WTC11 (cell line): ENCODE measurements at regions not wholly inside any gene's neighbourhood (a gene's known extent, or its start where the extent isn't known, plus 50 kb on each side); places are given as distances from the start of the nearest gene placed in this dataset.

Experiments
- ATAC-seq: fragments of 200-7000 bp; cut with Tn5 transposase; 2 replicates; pipeline ENCODE4 v1.10.0; 2021; ENCODE audit warnings: mild to moderate bottlenecking, moderate library complexity
- CTCF ChIA-PET: fragments of 300-600 bp; sonication (Branson Sonifier 250); formaldehyde crosslinking; loops from one replicate; lab custom pipeline; 2021; ENCODE audit warnings: antibody characterized with exemption; lab: Charles Lee
- POLR2A ChIA-PET: fragments of 350-600 bp; sonication (Branson Sonifier 250); formaldehyde crosslinking; loops from one replicate; lab custom pipeline; 2021; ENCODE audit warnings: antibody characterized with exemption; lab: Charles Lee
- DNase-seq: peaks from one replicate; pipeline ENCODE4 v3.0.0; 2021; ENCODE audit warnings: low spot score
- H3K27ac Mint-ChIP-seq: 2 replicates; pipeline ENCODE4 v1.8.0; 2021; ENCODE audit warnings: mixed read lengths
- H3K27me3 Mint-ChIP-seq: 2 replicates; pipeline ENCODE4 v1.8.0; 2021; ENCODE audit warnings: low read depth, mild to moderate bottlenecking, moderate library complexity, mixed read lengths
- H3K36me3 Mint-ChIP-seq: 2 replicates; pipeline ENCODE4 v1.8.0; 2021; ENCODE audit warnings: mixed read lengths
- H3K4me1 Mint-ChIP-seq: 2 replicates; pipeline ENCODE4 v1.8.0; 2022; ENCODE audit warnings: mixed read lengths
- H3K4me3 Mint-ChIP-seq: 2 replicates; pipeline ENCODE4 v1.8.0; 2021; ENCODE audit warnings: mild to moderate bottlenecking, moderate library complexity, mixed read lengths
- H3K9me3 Mint-ChIP-seq: 2 replicates; pipeline ENCODE4 v1.8.0; 2021; ENCODE audit warnings: mixed read lengths
- ARID4B ChIP-seq: sonication (generic); formaldehyde crosslinking; IDR thresholded peaks from 2 replicates; pipeline ENCODE4 v1.8.0; 2023; ENCODE audit warnings: missing genetic modification reagents, mild to moderate bottlenecking, borderline replicate concordance
- CTCF ChIP-seq: fragments of 200-600 bp; IDR thresholded peaks from 2 replicates; pipeline ENCODE4 v1.8.0; 2022; ENCODE audit warnings: antibody characterized with exemption
- E2F5 ChIP-seq: sonication (generic); formaldehyde crosslinking; IDR thresholded peaks from 2 replicates; pipeline ENCODE4 v1.8.1; 2022; ENCODE audit warnings: mild to moderate bottlenecking, moderate library complexity, missing genetic modification reagents
- ELF4 ChIP-seq: sonication (generic); formaldehyde crosslinking; IDR thresholded peaks from 2 replicates; pipeline ENCODE4 v1.8.1; 2022; ENCODE audit warnings: low read depth, mild to moderate bottlenecking, moderate library complexity, missing genetic modification reagents
- EMX1 ChIP-seq: fragments of 250-450 bp; sonication (Bioruptor Pico); IDR thresholded peaks from 2 replicates; pipeline ENCODE4 v1.8.0; 2021; ENCODE audit warnings: mild to moderate bottlenecking
- ESRRA ChIP-seq: sonication (generic); formaldehyde crosslinking; IDR thresholded peaks from 2 replicates; pipeline ENCODE4 v1.8.1; 2022; ENCODE audit warnings: mild to moderate bottlenecking, missing genetic modification reagents, borderline replicate concordance
- FOXP4 ChIP-seq: sonication (generic); formaldehyde crosslinking; IDR thresholded peaks from 2 replicates; pipeline ENCODE4 v1.8.0; 2022; ENCODE audit warnings: mild to moderate bottlenecking, missing genetic modification reagents
- JUN ChIP-seq: sonication (generic); formaldehyde crosslinking; IDR thresholded peaks from 2 replicates; pipeline ENCODE4 v1.8.0; 2023; ENCODE audit warnings: mild to moderate bottlenecking, missing genetic modification reagents
- ZBTB21 ChIP-seq: sonication (generic); formaldehyde crosslinking; IDR thresholded peaks from 2 replicates; pipeline ENCODE4 v1.8.1; 2023; ENCODE audit warnings: mild to moderate bottlenecking, missing genetic modification reagents, borderline replicate concordance
- ZBTB43 ChIP-seq: sonication (generic); formaldehyde crosslinking; IDR thresholded peaks from 2 replicates; pipeline ENCODE4 v1.8.1; 2023; ENCODE audit warnings: mild to moderate bottlenecking, missing genetic modification reagents
- ZMAT4 ChIP-seq: fragments of 250-450 bp; sonication (Bioruptor Pico); IDR thresholded peaks from 2 replicates; pipeline ENCODE4 v1.9.0; 2021; ENCODE audit warnings: mild to moderate bottlenecking
- ZNF232 ChIP-seq: sonication (generic); formaldehyde crosslinking; IDR thresholded peaks from 2 replicates; pipeline ENCODE4 v1.8.0; 2022; ENCODE audit warnings: mild to moderate bottlenecking, missing genetic modification reagents
- ZNF317 ChIP-seq: sonication (generic); formaldehyde crosslinking; IDR thresholded peaks from 2 replicates; pipeline ENCODE4 v1.8.1; 2023; ENCODE audit warnings: low read depth, mild to moderate bottlenecking, moderate library complexity, missing genetic modification reagents, borderline replicate concordance
- ZNF416 ChIP-seq: fragments of 250-450 bp; sonication (Bioruptor Pico); IDR thresholded peaks from 2 replicates; pipeline ENCODE4 v1.9.0; 2021; ENCODE audit warnings: mild to moderate bottlenecking, inconsistent platforms
- TF ChIP-seq, protein P1 (sequence below): sonication (generic); formaldehyde crosslinking; IDR thresholded peaks from 2 replicates; pipeline ENCODE4 v1.8.1; 2023; ENCODE audit warnings: mild to moderate bottlenecking, missing genetic modification reagents, moderate library complexity
- TF ChIP-seq, protein P2 (sequence below): sonication (generic); formaldehyde crosslinking; IDR thresholded peaks from 2 replicates; pipeline ENCODE4 v1.8.0; 2022; ENCODE audit warnings: missing genetic modification reagents
- TF ChIP-seq, protein P3 (sequence below): sonication (generic); formaldehyde crosslinking; IDR thresholded peaks from 2 replicates; pipeline ENCODE4 v1.8.0; 2022; ENCODE audit warnings: mild to moderate bottlenecking, missing genetic modification reagents

GRCh38 chr11:32262367-32262766 lies 171.5 kb downstream of the RCN1 start (continued):
- TF ChIP-seq ZNF317 (no peak), JUN (no peak), ZMAT4 (CRISPR knock-in tag) (no peak), ELF4 (no peak)
- TF ChIP-seq, all 79 proteins: peak for 0

DNA sequence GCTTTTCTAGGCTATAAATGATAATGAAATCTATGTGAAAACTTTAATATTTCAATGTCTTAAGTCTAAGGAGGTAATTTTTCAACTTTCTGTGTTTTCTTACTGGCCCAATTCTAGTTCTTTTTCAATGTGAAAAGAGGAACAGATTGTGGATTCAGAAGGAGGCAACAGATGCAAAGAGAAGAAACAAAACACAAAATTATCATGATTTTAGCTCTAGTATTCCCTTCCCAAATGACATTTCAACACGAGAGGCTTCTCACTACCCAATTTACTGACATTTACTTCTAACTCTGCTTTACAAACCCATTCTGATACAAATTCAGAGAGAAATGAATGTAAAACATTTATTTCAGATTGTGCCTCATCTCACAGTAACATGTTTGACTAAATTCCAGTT lies 169.4 kb downstream of the WT1 start:
- ATAC-seq (no peak), DNase-seq (no peak)
- Mint-ChIP-seq H3K9me3 (peaks cover 26% of the 10 kb centered on the region), H3K4me3 (no peak overlapping the region), H3K27me3 (no peaks in the 10 kb centered on the region), H3K36me3 (peaks cover 4% of the 10 kb centered on the region; the same call in 1 of the 2 replicates), H3K27ac (no peak overlapping the region), H3K4me1 (peaks cover 23% of the 10 kb centered on the region)
- TF ChIP-seq ARID4B (CRISPR knock-in tag) (no peak), ZBTB21 (CRISPR knock-in tag) (no peak), ZNF232 (no peak), EMX1 (CRISPR knock-in tag) (no peak)
- TF ChIP-seq, protein P1, sequence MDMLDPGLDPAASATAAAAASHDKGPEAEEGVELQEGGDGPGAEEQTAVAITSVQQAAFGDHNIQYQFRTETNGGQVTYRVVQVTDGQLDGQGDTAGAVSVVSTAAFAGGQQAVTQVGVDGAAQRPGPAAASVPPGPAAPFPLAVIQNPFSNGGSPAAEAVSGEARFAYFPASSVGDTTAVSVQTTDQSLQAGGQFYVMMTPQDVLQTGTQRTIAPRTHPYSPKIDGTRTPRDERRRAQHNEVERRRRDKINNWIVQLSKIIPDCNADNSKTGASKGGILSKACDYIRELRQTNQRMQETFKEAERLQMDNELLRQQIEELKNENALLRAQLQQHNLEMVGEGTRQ (CRISPR knock-in tag), result no peak
- ChIA-PET CTCF (no interaction called here), POLR2A (no interaction called here)

DNA sequence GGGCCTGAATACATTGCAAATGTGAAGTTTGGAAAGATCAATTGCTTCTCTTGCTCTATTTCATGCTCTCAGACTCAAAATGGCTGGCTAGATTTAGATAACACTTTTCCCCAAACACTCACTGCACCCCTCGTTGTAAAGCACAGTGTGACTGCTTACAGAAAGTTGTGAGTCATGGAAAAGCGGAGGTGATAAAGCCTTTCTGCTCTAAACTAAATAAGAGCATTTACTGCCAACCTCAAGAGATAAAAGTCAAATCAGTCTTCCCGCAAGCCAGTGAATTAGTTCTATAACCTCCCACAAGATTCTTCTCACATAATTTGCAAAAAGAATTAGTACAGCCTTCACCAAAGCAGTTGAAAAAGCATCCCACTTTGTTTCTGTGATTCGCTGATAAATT lies 168.7 kb downstream of the WT1 start:
- Mint-ChIP-seq H3K36me3 (peaks cover 2% of the 10 kb centered on the region; the same call in 1 of the 2 replicates), H3K4me1 (peaks cover 18% of the 10 kb centered on the region), H3K27ac (no peak overlapping the region), H3K27me3 (no peaks in the 10 kb centered on the region), H3K4me3 (no peak overlapping the region), H3K9me3 (peaks cover 19% of the 10 kb centered on the region; the same call in 1 of the 2 replicates)
- POLR2A ChIA-PET, result no interaction called here
- CTCF ChIA-PET, result no interaction called here
- DNase-seq (no peak), ATAC-seq (no peak)
- TF ChIP-seq, protein P2, sequence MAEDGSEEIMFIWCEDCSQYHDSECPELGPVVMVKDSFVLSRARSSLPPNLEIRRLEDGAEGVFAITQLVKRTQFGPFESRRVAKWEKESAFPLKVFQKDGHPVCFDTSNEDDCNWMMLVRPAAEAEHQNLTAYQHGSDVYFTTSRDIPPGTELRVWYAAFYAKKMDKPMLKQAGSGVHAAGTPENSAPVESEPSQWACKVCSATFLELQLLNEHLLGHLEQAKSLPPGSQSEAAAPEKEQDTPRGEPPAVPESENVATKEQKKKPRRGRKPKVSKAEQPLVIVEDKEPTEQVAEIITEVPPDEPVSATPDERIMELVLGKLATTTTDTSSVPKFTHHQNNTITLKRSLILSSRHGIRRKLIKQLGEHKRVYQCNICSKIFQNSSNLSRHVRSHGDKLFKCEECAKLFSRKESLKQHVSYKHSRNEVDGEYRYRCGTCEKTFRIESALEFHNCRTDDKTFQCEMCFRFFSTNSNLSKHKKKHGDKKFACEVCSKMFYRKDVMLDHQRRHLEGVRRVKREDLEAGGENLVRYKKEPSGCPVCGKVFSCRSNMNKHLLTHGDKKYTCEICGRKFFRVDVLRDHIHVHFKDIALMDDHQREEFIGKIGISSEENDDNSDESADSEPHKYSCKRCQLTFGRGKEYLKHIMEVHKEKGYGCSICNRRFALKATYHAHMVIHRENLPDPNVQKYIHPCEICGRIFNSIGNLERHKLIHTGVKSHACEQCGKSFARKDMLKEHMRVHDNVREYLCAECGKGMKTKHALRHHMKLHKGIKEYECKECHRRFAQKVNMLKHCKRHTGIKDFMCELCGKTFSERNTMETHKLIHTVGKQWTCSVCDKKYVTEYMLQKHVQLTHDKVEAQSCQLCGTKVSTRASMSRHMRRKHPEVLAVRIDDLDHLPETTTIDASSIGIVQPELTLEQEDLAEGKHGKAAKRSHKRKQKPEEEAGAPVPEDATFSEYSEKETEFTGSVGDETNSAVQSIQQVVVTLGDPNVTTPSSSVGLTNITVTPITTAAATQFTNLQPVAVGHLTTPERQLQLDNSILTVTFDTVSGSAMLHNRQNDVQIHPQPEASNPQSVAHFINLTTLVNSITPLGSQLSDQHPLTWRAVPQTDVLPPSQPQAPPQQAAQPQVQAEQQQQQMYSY (CRISPR knock-in tag), result no peak
- TF ChIP-seq, protein P3, sequence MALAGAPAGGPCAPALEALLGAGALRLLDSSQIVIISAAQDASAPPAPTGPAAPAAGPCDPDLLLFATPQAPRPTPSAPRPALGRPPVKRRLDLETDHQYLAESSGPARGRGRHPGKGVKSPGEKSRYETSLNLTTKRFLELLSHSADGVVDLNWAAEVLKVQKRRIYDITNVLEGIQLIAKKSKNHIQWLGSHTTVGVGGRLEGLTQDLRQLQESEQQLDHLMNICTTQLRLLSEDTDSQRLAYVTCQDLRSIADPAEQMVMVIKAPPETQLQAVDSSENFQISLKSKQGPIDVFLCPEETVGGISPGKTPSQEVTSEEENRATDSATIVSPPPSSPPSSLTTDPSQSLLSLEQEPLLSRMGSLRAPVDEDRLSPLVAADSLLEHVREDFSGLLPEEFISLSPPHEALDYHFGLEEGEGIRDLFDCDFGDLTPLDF, result no peak
- TF ChIP-seq ZBTB43 (CRISPR knock-in tag) (no peak), E2F5 (no peak), ESRRA (CRISPR knock-in tag) (no peak), FOXP4 (CRISPR knock-in tag) (no peak), CTCF (no peak), ZNF416 (CRISPR knock-in tag) (no peak)
